HG03097 (cell line): ENCODE measurements at regions not wholly inside any gene's neighbourhood (a gene's known extent, or its start where the extent isn't known, plus 50 kb on each side); places are given as distances from the start of the nearest gene placed in this dataset.

Experiments
- ATAC-seq: cut with Tn5 transposase; IDR thresholded peaks from one replicate; pipeline ENCODE4 v1.9.1; 2021; ENCODE audit not compliant: unreplicated experiment, low FRiP score

GRCh38 chr1:59017501-59018231, 233.8 kb upstream of the JUN start:
- ATAC-seq, result no peak

- no peak for ATAC-seq
Measured at GRCh38 chr1:59018446-59018845, 234.6 kb upstream of the JUN start.

- ATAC-seq, result no peak
Measured at GRCh38 chr1:59018860-59019259, 235.0 kb upstream of the JUN start.

GRCh38 chr1:59020151-59020997, 236.5 kb upstream of the JUN start:
- peak; percentile 79 for ATAC-seq

GRCh38 chr1:59022199-59022598, 238.4 kb upstream of the JUN start:
- ATAC-seq, result no peak

- ATAC-seq, result no peak
Measured at GRCh38 chr1:59022799-59023198, 239.0 kb upstream of the JUN start.

- ATAC-seq, result no peak
Measured at GRCh38 chr1:59025201-59025600, 241.4 kb upstream of the JUN start.

GRCh38 chr1:59025898-59026426, 242.1 kb upstream of the JUN start:
- peak; percentile 75 for ATAC-seq

- peak; percentile 6 for ATAC-seq
Measured at GRCh38 chr1:59026472-59026948, 242.7 kb upstream of the JUN start.

- no peak for ATAC-seq
Measured at GRCh38 chr1:59027177-59027576, 243.3 kb upstream of the JUN start.

GRCh38 chr1:59028048-59028447, 244.2 kb upstream of the JUN start:
- no peak for ATAC-seq

- ATAC-seq, result no peak
Measured at GRCh38 chr1:59029411-59030167, 245.7 kb upstream of the JUN start.

- ATAC-seq, result no peak
Measured at GRCh38 chr1:59032228-59032627, 248.4 kb upstream of the JUN start.

- no peak for ATAC-seq
Measured at GRCh38 chr1:59033761-59034160, 249.9 kb upstream of the JUN start.

GRCh38 chr1:59034925-59035324, 251.1 kb upstream of the JUN start:
- no peak for ATAC-seq

- ATAC-seq, result no peak
Measured at GRCh38 chr1:59039551-59039950, 255.7 kb upstream of the JUN start.

GRCh38 chr1:59040486-59040885, 256.4 kb upstream of the FGGY start:
- ATAC-seq, result no peak

GRCh38 chr1:59041646-59042277, 255.1 kb upstream of the FGGY start:
- ATAC-seq, result no peak

- ATAC-seq, result no peak
Measured at GRCh38 chr1:59043796-59044195, 253.1 kb upstream of the FGGY start.

GRCh38 chr1:59044535-59045121, 252.3 kb upstream of the FGGY start:
- no peak for ATAC-seq
